GM18508 (cell line): ENCODE measurements at regions not wholly inside any gene's neighbourhood (a gene's known extent, or its start where the extent isn't known, plus 50 kb on each side); places are given as distances from the start of the nearest gene placed in this dataset.

Experiments used
- ATAC-seq: cut with Tn5 transposase; IDR thresholded peaks from one replicate; pipeline ENCODE4 v1.9.1; 2021; ENCODE audit warnings: moderate number of reproducible peaks; ENCODE audit not compliant: insufficient read depth, unreplicated experiment

- no peak for ATAC-seq
These were observed 995.9 kb upstream of the ADGRB3 start for GRCh38 chr6:67639161-67639560.

DNA sequence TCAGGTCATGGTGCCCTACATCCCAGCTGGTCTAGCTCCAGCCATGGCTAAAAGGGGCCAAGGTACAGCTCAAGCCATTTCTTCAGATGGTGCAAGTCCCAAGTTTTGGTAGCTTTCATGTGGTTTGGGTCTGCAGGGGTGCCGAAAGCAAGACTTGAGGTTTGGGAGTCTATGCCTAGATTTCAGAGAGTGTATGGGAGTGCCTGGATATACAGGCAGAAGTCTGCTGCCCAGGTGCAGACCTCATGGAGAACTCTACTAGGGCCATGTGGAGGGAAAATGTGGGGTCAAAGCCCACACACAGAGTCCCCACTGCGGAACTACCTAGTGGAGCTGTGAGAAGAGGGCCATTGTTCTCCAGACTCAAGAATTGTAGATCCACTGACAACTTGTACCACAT, 1000.9 kb upstream of the ADGRB3 start:
- no peak for ATAC-seq

GRCh38 chr6:67633058-67633457, 1002.0 kb upstream of the ADGRB3 start:
- no peak for ATAC-seq

DNA sequence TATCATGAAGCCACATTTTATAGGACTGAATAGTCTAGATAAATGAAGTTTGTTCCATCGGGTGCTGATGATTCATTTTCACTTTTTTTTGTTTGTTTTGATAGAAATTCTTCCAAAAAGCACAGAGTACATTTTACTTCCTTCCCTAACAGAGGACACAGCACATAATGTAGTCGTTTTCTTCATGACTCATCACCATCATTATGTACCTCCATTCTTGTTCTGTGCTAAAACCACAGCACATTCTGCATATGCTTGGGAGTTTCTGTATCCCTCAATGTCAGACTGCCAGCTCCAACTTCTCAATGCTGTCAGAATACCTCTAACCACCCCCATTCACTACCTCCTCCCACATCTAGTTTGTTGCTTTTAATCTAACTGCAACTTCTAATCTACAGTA, 1004.9 kb upstream of the ADGRB3 start:
- no peak for ATAC-seq

GRCh38 chr6:67629258-67629657, 1005.8 kb upstream of the ADGRB3 start:
- ATAC-seq: no peak

GRCh38 chr6:67615796-67616195, 1019.3 kb upstream of the ADGRB3 start:
- ATAC-seq: no peak

DNA sequence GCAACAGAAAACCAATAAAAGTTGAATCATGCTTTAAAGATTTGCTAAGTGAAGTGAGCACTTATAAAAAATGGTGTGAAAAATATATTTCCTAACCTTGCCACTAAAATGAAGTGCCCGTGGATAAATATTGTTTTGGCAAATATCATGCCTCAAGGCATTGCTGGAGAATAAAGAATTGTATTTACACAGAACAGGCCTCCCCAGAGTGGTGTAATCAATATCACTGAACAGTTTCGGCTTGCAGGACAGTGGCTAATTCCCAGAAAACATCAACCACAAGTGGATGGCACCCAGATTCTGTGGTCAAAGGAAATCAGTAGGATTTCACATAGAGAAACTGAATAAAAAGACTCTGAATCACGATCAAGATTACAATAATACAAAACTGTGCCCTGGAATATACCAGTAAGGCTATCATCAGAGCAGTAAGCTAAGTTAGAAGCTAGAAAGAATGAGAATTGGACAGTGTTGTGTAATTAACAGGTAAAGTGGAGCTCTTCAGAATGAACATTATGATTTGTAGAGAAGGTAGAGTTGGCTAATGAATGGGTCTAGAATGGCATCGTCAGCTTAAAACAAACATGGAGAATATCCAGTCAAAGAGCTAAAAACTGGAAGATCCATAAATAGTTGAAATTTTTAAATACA, 1026.9 kb upstream of the ADGRB3 start:
- ATAC-seq: no peak

DNA sequence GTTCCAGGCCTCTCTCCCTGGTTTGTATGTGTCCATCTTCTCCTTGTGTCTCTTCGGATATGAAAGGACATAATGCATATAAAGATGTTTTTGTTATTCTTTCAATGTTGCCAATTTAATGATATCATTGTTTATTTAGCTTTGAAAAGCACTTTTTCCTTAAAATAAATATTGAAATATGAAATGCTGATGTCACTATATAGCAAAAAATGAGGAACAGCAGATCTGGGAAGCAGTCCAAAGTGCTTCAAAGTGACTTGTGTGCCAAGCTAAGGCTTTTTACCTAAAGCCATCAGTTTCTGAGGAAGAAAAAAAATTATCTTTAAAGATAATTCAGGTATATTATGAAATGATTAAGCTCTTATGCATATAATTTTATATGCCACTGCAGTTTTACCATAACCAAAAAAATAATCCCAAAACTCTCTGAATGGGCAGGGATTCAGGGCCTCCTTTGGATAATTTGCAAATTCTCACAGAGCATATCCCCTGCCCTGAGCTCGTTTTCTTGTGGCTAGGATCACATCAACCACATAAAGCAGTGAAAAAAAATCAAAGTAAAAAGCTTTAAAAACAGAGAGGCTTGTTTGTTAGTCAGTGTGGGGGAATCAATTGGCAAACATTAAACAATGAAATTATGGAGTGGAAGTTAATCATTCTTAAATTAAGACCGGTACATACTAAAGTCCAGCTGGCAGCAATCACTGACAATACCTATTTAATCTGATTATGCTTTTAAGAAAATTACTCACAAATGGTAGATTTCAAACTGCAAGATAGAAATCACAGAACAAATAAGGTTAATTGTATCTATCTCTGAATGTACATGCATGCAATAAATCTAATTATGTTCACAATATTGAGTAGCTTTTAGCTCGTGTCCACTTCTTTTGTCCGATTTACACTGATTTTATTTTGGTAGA, 1027.9 kb upstream of the ADGRB3 start:
- ATAC-seq: no peak

- no peak for ATAC-seq
These were observed 1040.7 kb upstream of the ADGRB3 start for GRCh38 chr6:67594366-67594765.

DNA sequence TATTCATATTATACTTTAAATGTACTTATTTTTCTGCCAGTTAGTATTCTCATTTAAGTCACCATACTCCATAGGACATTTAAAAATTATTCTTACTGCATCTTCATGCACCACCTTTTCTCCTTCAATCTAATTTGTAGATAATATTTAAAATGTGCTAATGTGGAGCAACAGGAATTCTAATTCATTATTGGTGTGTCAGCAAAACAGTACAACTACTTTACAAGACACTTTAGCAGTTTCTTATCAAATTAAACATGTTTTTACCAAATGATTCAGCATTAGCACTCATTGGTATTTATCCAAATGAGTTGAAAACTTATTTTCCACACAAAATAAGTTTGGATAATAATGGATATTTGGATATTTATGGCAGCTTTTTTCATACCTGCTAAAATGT, 1041.8 kb upstream of the ADGRB3 start:
- ATAC-seq: no peak

DNA sequence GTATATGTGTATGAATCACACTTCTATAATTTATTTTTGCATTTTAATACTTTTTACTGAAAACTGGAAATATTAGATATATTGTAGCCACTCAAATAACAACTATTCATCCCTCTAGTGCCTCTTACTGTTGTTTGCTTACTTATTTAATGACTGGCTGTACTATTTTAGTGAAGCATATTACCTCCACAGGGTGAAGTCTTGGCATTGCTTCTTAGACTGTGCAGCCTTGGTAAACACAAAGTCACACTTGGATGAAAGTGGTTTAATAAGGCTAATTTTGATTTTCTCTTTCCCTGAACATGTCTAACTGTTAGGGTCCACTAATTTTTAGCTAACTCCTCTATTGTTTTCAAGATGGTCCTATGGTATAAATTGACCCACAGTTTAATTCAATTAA, 1043.2 kb upstream of the ADGRB3 start:
- no peak for ATAC-seq

GRCh38 chr6:67567842-67568241, 1067.2 kb upstream of the ADGRB3 start:
- ATAC-seq: no peak

DNA sequence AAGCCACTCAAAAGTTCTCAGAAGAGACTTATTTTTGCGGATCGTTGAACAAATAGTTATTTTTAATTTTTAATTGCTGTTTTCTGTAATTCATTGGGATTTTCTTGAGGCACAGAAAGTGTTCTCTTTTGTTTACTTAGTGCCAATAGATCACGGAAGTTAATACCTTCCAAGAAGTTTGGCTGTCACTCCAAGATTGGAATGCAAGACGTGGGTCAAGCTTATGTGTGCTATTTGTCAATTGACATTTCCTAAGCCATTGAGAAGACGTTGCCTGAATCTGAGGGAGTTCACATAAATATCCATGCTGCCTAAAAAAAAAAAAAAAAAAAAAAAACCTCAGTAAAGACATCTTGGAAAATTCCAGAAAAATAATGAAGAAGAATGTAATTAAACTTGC, 1071.4 kb upstream of the ADGRB3 start:
- ATAC-seq: no peak

- no peak for ATAC-seq
These were observed 1075.0 kb upstream of the ADGRB3 start for GRCh38 chr6:67560068-67560467.

DNA sequence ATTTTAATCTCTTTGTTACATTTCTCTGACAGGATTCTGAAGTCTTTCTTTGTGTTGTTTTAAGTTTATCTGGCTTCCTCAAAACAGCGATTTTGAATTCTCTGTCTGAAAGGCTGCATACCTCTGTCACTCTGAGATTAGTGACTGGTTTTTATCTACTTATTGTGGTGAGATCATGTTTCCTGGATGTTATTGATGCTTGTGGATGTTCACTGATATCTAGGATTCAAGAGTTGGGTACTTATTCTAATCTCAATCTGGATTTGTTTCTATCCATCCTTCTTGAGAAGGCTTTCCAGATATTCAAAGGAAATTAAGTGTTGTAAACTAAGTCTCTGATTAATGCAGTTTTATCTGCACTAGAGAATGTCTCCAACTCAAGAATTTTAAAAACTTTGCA, 1076.1 kb upstream of the ADGRB3 start:
- no peak for ATAC-seq

DNA sequence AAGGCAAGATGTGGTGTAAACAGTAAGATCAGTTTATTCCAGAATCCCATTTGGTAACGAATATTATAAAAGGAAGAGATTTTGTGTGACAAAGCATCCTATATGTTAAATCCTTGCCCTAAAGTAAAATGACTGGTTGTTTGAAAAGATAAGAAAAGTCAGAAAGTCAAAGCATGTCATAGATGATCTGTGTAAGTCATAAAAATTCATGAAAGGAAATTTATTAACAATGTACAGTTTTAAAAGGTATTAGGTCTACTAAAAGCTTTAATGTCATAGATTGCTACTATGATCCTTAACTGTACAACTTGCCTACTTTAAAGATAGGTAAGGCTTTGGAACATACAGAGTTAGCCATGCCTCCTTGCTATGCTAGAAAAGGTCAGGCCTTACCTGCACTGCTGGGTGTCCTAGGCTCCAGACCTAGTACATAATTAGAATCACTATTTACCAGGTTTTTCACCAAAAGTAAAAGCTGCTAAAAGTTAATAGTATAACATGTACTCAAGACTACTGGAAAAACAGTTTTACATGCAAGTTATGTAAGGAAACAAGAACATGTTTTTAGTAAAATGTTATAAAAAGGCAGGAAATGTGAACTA, 1090.1 kb upstream of the ADGRB3 start:
- ATAC-seq: no peak

GRCh38 chr6:67541586-67541985, 1093.5 kb upstream of the ADGRB3 start:
- ATAC-seq: no peak

GRCh38 chr6:67538032-67538431, 1097.0 kb upstream of the ADGRB3 start:
- no peak for ATAC-seq

DNA sequence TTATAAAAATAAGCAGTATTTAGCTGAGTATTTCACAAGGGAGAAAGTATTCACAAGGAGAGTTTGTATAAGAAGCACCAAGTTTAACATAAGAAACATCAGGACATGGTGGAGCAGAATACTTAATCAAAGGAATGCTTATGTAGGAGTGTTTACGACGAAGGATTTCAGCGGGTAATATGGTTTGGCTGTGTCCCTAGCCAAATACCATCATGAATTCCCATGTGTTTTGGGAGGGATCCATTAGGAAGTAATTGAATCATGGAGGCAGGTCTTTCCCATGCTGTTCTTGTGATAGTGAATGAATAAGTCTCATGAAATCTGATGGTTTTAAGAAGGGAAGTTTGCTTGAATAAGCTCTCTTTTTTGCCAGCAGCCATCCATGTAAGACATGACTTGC, 1099.1 kb upstream of the ADGRB3 start:
- no peak for ATAC-seq

GRCh38 chr6:67506352-67506751, 1128.7 kb upstream of the ADGRB3 start:
- ATAC-seq: no peak

GRCh38 chr6:67501755-67502154, 1133.3 kb upstream of the ADGRB3 start:
- no peak for ATAC-seq
